A673 (cell line): ENCODE measurements at regions not wholly inside any gene's neighbourhood (a gene's known extent, or its start where the extent isn't known, plus 50 kb on each side); places are given as distances from the start of the nearest gene placed in this dataset.

Source experiments
- EZH2 ChIP-seq: fragments of 200-600 bp; sonication (generic); IDR thresholded peaks from 2 replicates; pipeline ENCODE4 v1.6.1; 2017; ENCODE audit warnings: borderline replicate concordance, low read depth, mild to moderate bottlenecking, mixed read lengths, antibody characterized with exemption, low read length; ENCODE audit not compliant: poor library complexity, severe bottlenecking
- TF ChIP-seq, protein P1 (sequence below): fragments of 300-800, 200-600 bp; sonication (generic); conservative IDR thresholded peaks from 2 replicates; pipeline ENCODE4 v1.5.1; 2017; ENCODE audit warnings: low read depth, mild to moderate bottlenecking, antibody characterized with exemption, low read length, moderate library complexity, mixed read lengths

- TF ChIP-seq, protein P1, sequence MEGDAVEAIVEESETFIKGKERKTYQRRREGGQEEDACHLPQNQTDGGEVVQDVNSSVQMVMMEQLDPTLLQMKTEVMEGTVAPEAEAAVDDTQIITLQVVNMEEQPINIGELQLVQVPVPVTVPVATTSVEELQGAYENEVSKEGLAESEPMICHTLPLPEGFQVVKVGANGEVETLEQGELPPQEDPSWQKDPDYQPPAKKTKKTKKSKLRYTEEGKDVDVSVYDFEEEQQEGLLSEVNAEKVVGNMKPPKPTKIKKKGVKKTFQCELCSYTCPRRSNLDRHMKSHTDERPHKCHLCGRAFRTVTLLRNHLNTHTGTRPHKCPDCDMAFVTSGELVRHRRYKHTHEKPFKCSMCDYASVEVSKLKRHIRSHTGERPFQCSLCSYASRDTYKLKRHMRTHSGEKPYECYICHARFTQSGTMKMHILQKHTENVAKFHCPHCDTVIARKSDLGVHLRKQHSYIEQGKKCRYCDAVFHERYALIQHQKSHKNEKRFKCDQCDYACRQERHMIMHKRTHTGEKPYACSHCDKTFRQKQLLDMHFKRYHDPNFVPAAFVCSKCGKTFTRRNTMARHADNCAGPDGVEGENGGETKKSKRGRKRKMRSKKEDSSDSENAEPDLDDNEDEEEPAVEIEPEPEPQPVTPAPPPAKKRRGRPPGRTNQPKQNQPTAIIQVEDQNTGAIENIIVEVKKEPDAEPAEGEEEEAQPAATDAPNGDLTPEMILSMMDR = no peak
- TF ChIP-seq EZH2 = no peak
Observed at GRCh38 chr18:2430191-2430590, 141.1 kb downstream of the METTL4 start.
